Astrocyte (in vitro differentiated cells and primary cell): ENCODE measurements at regions not wholly inside any gene's neighbourhood (a gene's known extent, or its start where the extent isn't known, plus 50 kb on each side); places are given as distances from the start of the nearest gene placed in this dataset.

Experiments used
- EZH2 ChIP-seq: IDR thresholded peaks from 2 replicates; pipeline ENCODE4 v1.6.1; 2012; ENCODE audit warnings: mild to moderate bottlenecking, low read length, inconsistent platforms; ENCODE audit not compliant: insufficient read depth
- TF ChIP-seq, protein P1 (sequence below): IDR thresholded peaks from 2 replicates; pipeline ENCODE4 v1.5.1; 2011; ENCODE audit warnings: low read depth, mild to moderate bottlenecking, inconsistent platforms, low read length, moderate library complexity; ENCODE audit not compliant: insufficient read depth

DNA sequence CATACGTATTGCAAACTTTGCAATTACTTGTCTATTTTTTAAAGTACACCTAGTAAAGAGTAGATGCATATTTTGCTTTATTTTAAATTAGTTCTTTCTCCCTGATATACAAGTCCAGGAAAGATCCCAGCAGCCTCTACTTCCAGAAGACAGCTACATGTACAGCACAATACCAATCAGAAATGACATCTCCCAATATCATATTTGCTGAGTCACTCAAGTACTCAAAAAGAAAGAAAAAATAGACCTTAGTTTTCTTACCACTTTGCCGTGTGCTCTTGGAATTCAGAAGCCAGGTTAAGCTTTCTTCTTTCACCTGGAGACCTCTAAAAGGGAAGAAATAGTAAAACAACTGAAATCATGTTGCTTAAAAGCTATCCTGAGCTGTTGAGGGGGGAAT is 412.6 kb upstream of the RUNX1 start:
- TF ChIP-seq, protein P1, sequence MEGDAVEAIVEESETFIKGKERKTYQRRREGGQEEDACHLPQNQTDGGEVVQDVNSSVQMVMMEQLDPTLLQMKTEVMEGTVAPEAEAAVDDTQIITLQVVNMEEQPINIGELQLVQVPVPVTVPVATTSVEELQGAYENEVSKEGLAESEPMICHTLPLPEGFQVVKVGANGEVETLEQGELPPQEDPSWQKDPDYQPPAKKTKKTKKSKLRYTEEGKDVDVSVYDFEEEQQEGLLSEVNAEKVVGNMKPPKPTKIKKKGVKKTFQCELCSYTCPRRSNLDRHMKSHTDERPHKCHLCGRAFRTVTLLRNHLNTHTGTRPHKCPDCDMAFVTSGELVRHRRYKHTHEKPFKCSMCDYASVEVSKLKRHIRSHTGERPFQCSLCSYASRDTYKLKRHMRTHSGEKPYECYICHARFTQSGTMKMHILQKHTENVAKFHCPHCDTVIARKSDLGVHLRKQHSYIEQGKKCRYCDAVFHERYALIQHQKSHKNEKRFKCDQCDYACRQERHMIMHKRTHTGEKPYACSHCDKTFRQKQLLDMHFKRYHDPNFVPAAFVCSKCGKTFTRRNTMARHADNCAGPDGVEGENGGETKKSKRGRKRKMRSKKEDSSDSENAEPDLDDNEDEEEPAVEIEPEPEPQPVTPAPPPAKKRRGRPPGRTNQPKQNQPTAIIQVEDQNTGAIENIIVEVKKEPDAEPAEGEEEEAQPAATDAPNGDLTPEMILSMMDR: no peak
- TF ChIP-seq EZH2: no peak
